Ascending aorta (tissue), 2 donors: ENCODE measurements at regions not wholly inside any gene's neighbourhood (a gene's known extent, or its start where the extent isn't known, plus 50 kb on each side); places are given as distances from the start of the nearest gene placed in this dataset.

ENCODE experiments used
- DNase-seq, 2 donors: peaks; one replicate each; pipeline ENCODE4 v3.0.0-alpha.2; 2019; ENCODE audit warnings: low spot score in 2 of 2
- H3K27ac ChIP-seq, 2 donors: fragments of 200-600 bp; sonication (generic); one replicate each; pipeline ENCODE4 v1.5.1; 2016 to 2017; ENCODE audit warnings: mild to moderate bottlenecking in 1 of 2
- H3K27me3 ChIP-seq: fragments of 200-600 bp; sonication (generic); one replicate; pipeline ENCODE4 v1.5.1; 2017
- H3K36me3 ChIP-seq, 2 donors: fragments of 200-600 bp; sonication (generic); one replicate each; pipeline ENCODE4 v1.5.1; 2016
- H3K4me1 ChIP-seq, 2 donors: fragments of 200-600 bp; sonication (generic); one replicate each; pipeline ENCODE4 v1.5.1; 2016 to 2017; ENCODE audit warnings: mild to moderate bottlenecking in 1 of 2
- H3K4me3 ChIP-seq, 2 donors: fragments of 200-600 bp; sonication (generic); one replicate each; pipeline ENCODE4 v1.5.1; 2016 to 2017; ENCODE audit warnings: mild to moderate bottlenecking in 1 of 2
- H3K9me3 ChIP-seq, 2 donors: fragments of 200-600 bp; sonication (generic); one replicate each; pipeline ENCODE4 v1.5.1; 2016
- CTCF ChIP-seq, 3 experiments: fragments of 200-600 bp in 2 of 3; fragments of 450-650 bp in 1 of 3; sonication (generic) in 2 of 3; IDR thresholded peaks; one replicate each; pipeline ENCODE4 v1.5.1; 2016 to 2019; ENCODE audit warnings: antibody characterized with exemption in 3 of 3, mild to moderate bottlenecking in 1 of 3, moderate library complexity in 1 of 3
- intact Hi-C: fragments of 100-400 bp; cut with DNase I; formaldehyde crosslinking; loops from one replicate; pipeline ENCODE4 v1.15.1; 2023

- DNase-seq = no peak
- H3K9me3 ChIP-seq = no peaks in the 10 kb centered on the region
- no peak for TF ChIP-seq CTCF (IDR thresholded peaks at IDR 0.05)
- H3K36me3 ChIP-seq = no peaks in the 10 kb centered on the region
- no peaks in the 10 kb centered on the region for H3K27me3 ChIP-seq
- H3K27ac ChIP-seq = no peak overlapping the region
- H3K4me3 ChIP-seq = no peak overlapping the region
- H3K4me1 ChIP-seq = peaks cover 0 to 3% of the 10 kb centered on the region in 2 donors
- intact Hi-C loops = no loop called here
Measured at GRCh38 chr17:27232328-27232727, 61.6 kb upstream of the WSB1 start.

- TF ChIP-seq CTCF (IDR thresholded peaks at IDR 0.05) = no peak
- Histone ChIP-seq H3K36me3 (no peaks in the 10 kb centered on the region), H3K4me3 (no peak overlapping the region), H3K27ac (no peak overlapping the region), H3K9me3 (no peaks in the 10 kb centered on the region), H3K27me3 (no peaks in the 10 kb centered on the region), H3K4me1 (peaks cover 0 to 3% of the 10 kb centered on the region in 2 donors)
- intact Hi-C loops = no loop called here
- DNase-seq = no peak
Measured at GRCh38 chr17:27233059-27233458, 60.9 kb upstream of the WSB1 start.

GRCh38 chr17:27233776-27234175 lies 60.1 kb upstream of the WSB1 start:
- intact Hi-C loops = no loop called here
- Histone ChIP-seq H3K27ac (no peak overlapping the region), H3K9me3 (no peaks in the 10 kb centered on the region), H3K36me3 (no peaks in the 10 kb centered on the region), H3K27me3 (no peaks in the 10 kb centered on the region), H3K4me3 (no peak overlapping the region), H3K4me1 (peaks cover 0 to 3% of the 10 kb centered on the region in 2 donors)
- DNase-seq = no peak
- TF ChIP-seq CTCF (IDR thresholded peaks at IDR 0.05) = no peak

- DNase-seq = peak in 1 of 2 donors; percentile 94
- peak; percentile 87 to 92 (median 89) for TF ChIP-seq CTCF (IDR thresholded peaks at IDR 0.05)
- no peak overlapping the region for H3K27ac ChIP-seq
Measured at GRCh38 chr17:27236717-27237315, 57.1 kb upstream of the WSB1 start.

GRCh38 chr17:27237890-27238289 lies 56.0 kb upstream of the WSB1 start:
- TF ChIP-seq CTCF (IDR thresholded peaks at IDR 0.05) = no peak
- Histone ChIP-seq H3K27me3 (no peaks in the 10 kb centered on the region), H3K27ac (no peak overlapping the region), H3K4me3 (no peak overlapping the region), H3K36me3 (no peaks in the 10 kb centered on the region), H3K9me3 (no peaks in the 10 kb centered on the region), H3K4me1 (peaks cover 0 to 7% of the 10 kb centered on the region in 2 donors)
- no peak for DNase-seq
- intact Hi-C loops = loop anchor here (2.0 to 5.0 kb wide), 2 partner anchors 363 to 414 kb away; no protein-coding TSS in a partner anchor

More at GRCh38 chr17:27236717-27237315, 57.1 kb upstream of the WSB1 start:
- intact Hi-C loops = loop anchor here (1.0 to 5.0 kb wide), 3 partner anchors 96 to 415 kb away; no protein-coding TSS in a partner anchor
- Histone ChIP-seq H3K27me3 (no peaks in the 10 kb centered on the region), H3K9me3 (no peaks in the 10 kb centered on the region), H3K4me1 (peaks cover 0 to 7% of the 10 kb centered on the region in 2 donors), H3K36me3 (no peaks in the 10 kb centered on the region), H3K4me3 (no peak overlapping the region)
